HT1080 (cell line): ENCODE measurements at regions not wholly inside any gene's neighbourhood (a gene's known extent, or its start where the extent isn't known, plus 50 kb on each side); places are given as distances from the start of the nearest gene placed in this dataset.
"Not testable (repeated sequence)": the region's sequence is repeated elsewhere in the genome, so short reads cannot be mapped to it uniquely, and the experiment has no call there.

Experiments
- DNase-seq: peaks from one replicate; pipeline ENCODE4 v3.0.0-alpha.2; 2015; ENCODE audit warnings: low read depth

- DNase-seq = no peak
Observed at GRCh38 chr6:121865811-121866210, 430.4 kb downstream of the GJA1 start.

GRCh38 chr6:121867095-121867494 is 431.6 kb downstream of the GJA1 start:
- no peak for DNase-seq

GRCh38 chr6:121868206-121868605 is 432.8 kb downstream of the GJA1 start:
- no peak for DNase-seq

DNA sequence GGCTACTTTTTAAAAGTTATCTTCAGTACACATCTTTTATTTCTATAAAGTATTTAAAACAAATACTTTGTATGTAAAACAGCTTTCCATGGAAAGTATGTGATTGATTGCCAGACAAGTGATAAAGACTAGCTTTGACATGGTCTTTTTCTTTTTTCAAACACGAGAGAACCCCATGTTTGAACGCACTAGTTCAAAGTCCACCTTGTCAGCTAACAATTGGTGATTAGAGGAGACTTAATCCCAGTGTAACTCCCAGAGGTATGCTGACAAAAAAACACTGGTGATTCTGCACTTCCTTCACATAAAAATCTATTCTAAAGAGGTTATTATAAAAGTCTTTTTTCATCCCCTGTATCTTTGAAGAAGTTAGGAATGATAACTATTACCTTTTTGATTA is 438.1 kb downstream of the GJA1 start:
- no peak for DNase-seq

DNA sequence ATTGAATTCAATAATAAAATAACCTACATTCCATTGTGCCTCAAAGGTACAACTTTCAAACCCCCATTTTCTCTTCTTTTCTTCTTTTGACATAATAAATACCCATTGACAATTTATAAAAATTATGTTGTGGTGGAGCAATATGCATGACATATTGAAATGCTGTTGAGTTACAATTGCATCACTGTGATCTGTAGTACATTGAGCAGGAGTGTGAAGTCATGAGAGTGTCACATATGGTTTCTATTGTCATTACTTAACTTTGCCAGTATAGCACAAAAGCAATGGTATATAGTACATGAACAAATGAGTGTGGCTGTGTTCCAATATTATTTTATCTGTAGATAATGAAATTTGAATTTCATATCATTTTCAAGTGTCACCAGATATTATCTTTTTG is 441.3 kb downstream of the GJA1 start:
- no peak for DNase-seq

GRCh38 chr6:121879149-121879548 is 443.7 kb downstream of the GJA1 start:
- no peak for DNase-seq

- no peak for DNase-seq
Observed at GRCh38 chr6:121880831-121881230, 445.4 kb downstream of the GJA1 start.

- peak; percentile 80 for DNase-seq
Observed at GRCh38 chr6:121881974-121882667, 446.7 kb downstream of the GJA1 start.

GRCh38 chr6:121884091-121884490 is 448.6 kb downstream of the GJA1 start:
- no peak for DNase-seq

DNA sequence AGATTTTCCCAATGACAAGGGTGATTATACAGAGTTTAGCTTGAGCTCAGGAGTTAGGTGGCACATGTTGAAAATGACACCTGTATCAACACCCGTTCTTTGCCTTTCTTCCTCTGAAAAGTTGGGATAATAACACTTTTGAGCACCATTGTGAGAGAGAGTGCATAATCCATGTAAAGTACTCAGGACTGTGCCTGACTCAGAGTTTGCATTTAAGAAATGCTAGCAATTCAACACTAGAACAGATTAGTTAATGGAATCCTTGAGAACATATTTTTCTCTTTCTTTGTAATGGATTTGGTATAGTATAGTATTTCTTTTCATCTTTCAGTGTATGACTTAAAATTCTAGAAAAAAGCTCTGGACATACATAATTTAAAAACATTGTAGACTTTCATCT is 449.2 kb downstream of the GJA1 start:
- no peak for DNase-seq

GRCh38 chr6:121885399-121886152 is 450.1 kb downstream of the GJA1 start:
- DNase-seq = no peak

DNA sequence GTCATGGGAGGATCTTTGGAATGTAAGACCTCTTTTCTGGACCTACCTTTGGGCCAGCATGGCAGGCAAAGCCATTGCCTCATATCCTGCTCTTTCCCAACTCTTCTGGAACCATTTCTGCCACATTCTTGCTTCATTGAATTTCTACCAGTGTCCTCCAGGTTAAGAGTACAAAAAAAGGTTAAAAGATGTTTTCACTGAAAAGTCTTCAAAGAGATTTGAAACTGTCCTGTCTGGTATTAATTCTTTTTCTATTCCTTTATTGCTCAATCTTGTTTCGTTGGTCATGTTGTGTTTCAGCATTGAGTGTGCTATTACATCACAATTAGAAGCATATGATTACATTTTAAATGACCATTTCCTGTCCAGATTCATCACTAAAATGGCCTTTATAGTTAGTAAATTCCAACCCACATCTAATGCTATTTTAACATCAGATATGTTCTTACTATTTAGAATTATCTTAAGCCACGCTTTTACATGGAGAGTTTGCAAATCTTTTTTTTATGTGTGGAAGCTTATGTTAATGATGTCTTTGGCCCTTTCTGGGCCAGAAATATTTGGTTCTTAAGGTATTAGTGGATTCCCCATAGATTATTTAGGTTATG is 450.9 kb downstream of the GJA1 start:
- no peak for DNase-seq

GRCh38 chr6:121887724-121888123 is 452.3 kb downstream of the GJA1 start:
- DNase-seq = no peak

DNA sequence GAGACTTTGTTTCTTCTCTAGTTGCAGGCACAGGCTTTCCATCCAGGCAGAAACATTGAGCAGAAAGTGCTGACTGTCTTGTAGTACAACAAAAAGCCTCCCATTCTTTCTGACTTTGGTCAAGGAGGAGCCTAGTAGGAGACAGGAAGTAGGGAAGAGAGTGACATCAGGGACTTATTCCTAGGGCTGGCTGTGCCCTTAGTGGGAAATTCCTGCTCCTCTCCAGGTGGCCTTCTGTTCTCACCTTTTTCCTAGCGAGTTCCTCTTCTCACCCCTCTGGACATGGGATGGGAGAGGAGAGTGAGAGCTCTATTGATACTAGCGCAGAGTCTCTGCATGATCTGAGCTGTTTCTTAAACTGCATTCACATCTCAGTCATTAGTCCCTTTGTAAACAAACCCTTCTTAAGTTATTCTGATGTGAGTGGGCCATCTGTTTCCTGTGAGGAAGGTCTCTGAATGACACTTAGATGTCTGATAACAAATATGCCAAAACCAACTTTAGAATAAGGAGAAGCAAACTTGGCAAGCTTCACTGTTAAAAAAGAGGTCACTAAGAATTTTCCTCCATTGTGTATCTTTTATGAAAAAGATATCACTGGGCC is 455.0 kb downstream of the GJA1 start:
- DNase-seq = peak; percentile 13

GRCh38 chr6:121895731-121896130 is 460.3 kb downstream of the GJA1 start:
- not testable (repeated sequence) for DNase-seq

- DNase-seq = no peak
Observed at GRCh38 chr6:121896363-121896762, 460.9 kb downstream of the GJA1 start.

- no peak for DNase-seq
Observed at GRCh38 chr6:121896771-121897170, 461.3 kb downstream of the GJA1 start.

- DNase-seq = peak; percentile 35
Observed at GRCh38 chr6:121897337-121897760, 461.9 kb downstream of the GJA1 start.

GRCh38 chr6:121901432-121901831 is 466.0 kb downstream of the GJA1 start:
- DNase-seq = no peak

- no peak for DNase-seq
Observed at GRCh38 chr6:121904559-121904958, 469.1 kb downstream of the GJA1 start.

GRCh38 chr6:121912905-121913304 is 477.5 kb downstream of the GJA1 start:
- DNase-seq = no peak

DNA sequence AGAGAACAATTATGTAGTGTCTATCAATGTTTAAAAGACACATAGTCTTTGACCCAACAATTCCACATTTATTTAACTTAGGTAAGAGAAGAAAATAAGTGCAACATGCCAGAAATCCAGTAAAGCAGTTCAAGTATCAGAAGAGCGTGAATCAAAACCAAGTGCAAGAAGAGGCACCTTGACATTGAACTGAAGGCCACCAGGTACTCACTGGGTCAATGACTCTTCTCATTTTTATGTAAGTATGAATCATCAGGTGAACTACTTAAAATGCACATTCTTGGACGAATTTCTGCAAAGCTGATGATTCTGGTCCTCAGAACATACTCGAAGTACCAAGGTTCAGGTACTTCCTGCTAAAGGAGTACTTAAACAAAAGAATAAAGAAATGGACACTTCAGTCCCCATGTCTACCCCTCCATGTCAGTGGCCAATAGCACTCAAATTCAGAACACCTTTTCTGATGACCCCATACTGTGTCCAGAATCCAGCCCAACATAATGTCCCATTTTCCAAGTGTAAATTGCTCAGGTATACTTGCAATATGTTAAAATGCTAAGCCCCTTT is 481.9 kb downstream of the GJA1 start:
- no peak for DNase-seq
